AG04450 (cell line): ENCODE measurements at regions not wholly inside any gene's neighbourhood (a gene's known extent, or its start where the extent isn't known, plus 50 kb on each side); places are given as distances from the start of the nearest gene placed in this dataset.
"Not testable (repeated sequence)": the region's sequence is repeated elsewhere in the genome, so short reads cannot be mapped to it uniquely, and the experiment has no call there.

Source experiments
- CTCF ChIA-PET: fragments of 300-600, 350-600 bp; formaldehyde crosslinking; extraction: SDS; loops from one replicate; lab custom pipeline; 2022; ENCODE audit warnings: antibody characterized with exemption, inconsistent platforms; lab: Charles Lee
- POLR2A ChIA-PET: fragments of 350-600 bp; formaldehyde crosslinking; extraction: SDS; loops from one replicate; lab custom pipeline; 2021; ENCODE audit warnings: antibody characterized with exemption, inconsistent platforms; lab: Yijun Ruan, JAX
- DNase-seq: peaks from one replicate; pipeline ENCODE4 v3.0.0-alpha.2; 2011; ENCODE audit warnings: low read depth, low spot score
- H3K27ac ChIP-seq: one replicate; pipeline ENCODE4 v1.5.1; 2012; ENCODE audit warnings: low read depth, low read length, control low read depth
- H3K27me3 ChIP-seq: one replicate; pipeline ENCODE4 v1.6.0; 2012; ENCODE audit warnings: low read length; ENCODE audit not compliant: control insufficient read depth, insufficient read depth
- H3K4me3 ChIP-seq: 2 replicates; pipeline ENCODE4 v1.5.1; 2011; ENCODE audit warnings: mild to moderate bottlenecking, low read depth, low read length, control low read depth
- H3K9me3 ChIP-seq: 2 replicates; pipeline ENCODE4 v1.5.1; 2012; ENCODE audit warnings: low read length; ENCODE audit not compliant: control insufficient read depth, insufficient read depth
- TF ChIP-seq, protein P1 (sequence below): IDR thresholded peaks from 2 replicates; pipeline ENCODE4 v1.5.1; 2011; ENCODE audit warnings: low read depth, low read length, control low read depth, inconsistent platforms

- DNase-seq = no peak
- no peaks in the 10 kb centered on the region for H3K9me3 ChIP-seq
- ChIA-PET POLR2A (no interaction called here), CTCF (no interaction called here)
- TF ChIP-seq, protein P1, sequence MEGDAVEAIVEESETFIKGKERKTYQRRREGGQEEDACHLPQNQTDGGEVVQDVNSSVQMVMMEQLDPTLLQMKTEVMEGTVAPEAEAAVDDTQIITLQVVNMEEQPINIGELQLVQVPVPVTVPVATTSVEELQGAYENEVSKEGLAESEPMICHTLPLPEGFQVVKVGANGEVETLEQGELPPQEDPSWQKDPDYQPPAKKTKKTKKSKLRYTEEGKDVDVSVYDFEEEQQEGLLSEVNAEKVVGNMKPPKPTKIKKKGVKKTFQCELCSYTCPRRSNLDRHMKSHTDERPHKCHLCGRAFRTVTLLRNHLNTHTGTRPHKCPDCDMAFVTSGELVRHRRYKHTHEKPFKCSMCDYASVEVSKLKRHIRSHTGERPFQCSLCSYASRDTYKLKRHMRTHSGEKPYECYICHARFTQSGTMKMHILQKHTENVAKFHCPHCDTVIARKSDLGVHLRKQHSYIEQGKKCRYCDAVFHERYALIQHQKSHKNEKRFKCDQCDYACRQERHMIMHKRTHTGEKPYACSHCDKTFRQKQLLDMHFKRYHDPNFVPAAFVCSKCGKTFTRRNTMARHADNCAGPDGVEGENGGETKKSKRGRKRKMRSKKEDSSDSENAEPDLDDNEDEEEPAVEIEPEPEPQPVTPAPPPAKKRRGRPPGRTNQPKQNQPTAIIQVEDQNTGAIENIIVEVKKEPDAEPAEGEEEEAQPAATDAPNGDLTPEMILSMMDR = no peak
- no peak overlapping the region for H3K27ac ChIP-seq
- H3K27me3 ChIP-seq = peaks cover 7% of the 10 kb centered on the region
- H3K4me3 ChIP-seq = no peak overlapping the region
Observed at GRCh38 chr2:5612666-5613065, 79.5 kb upstream of the SOX11 start.

DNA sequence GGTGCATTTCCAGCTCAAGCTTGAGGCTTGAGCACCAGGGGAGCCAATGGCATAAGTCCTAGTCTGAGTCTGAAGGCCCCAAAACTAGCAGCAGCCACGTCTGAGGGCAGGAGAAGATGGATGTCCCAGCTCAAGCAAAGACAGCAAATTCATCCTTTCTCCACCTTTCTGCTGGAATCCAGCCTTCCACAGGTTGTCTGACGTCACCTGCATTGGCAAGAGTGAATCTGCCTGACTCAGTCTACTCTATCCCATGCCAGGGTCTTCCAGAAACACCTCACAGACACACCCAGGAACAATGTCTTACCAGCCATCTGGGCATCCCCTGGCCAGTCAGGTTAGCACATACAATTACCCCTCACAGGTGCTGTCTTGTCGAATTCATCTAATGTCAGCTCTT is 76.2 kb upstream of the SOX11 start:
- TF ChIP-seq, protein P1 = no peak

DNA sequence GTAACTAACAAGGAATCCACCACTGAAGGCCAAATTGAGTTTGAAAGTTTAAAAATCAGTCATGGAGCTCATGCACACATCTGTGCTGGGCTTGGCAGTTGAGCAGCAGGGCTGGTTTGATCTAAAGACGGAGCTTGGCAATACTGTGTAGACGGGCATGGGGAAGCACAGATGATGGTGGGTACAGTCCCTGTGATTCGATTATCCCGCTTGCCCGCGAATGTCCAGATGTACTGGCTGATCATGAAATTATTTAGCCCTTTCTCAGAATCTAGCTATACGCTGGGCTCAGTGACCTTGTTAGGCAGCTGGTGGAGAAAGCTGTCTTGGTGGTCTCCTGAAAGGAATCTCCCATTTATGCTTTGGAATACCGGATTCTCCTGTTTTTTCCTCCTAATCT is 74.8 kb upstream of the SOX11 start:
- CTCF ChIA-PET = no interaction called here
- no peaks in the 10 kb centered on the region for H3K9me3 ChIP-seq

More for the DNA sequence above, 76.2 kb upstream of the SOX11 start:
- Histone ChIP-seq H3K27ac (no peak overlapping the region), H3K9me3 (no peaks in the 10 kb centered on the region), H3K27me3 (peaks cover 7% of the 10 kb centered on the region), H3K4me3 (no peak overlapping the region)
- ChIA-PET POLR2A (no interaction called here), CTCF (no interaction called here)
- DNase-seq = no peak

DNA sequence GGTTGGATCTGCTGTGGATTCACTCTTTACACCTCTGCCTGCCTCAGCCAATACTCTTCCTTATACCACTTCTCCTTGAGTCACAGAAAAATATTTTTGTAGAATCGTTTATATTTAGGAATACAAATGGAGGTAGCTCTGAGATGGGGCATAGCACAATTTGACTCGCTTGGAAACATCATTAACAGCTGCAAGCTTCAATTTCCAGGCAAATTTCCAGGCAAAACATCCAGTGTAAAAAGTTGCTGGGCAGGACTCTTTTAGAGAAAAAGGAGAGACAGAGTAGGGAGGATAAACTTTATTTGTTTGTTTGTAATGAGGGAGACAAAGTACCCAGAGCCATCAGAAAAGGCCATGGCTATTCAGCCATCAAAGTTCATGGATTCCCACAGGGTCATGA is 74.4 kb upstream of the SOX11 start:
- no peaks in the 10 kb centered on the region for H3K9me3 ChIP-seq
- no peak overlapping the region for H3K4me3 ChIP-seq
- CTCF ChIA-PET = no interaction called here
- no peak for DNase-seq
- POLR2A ChIA-PET = no interaction called here
- peaks cover 7% of the 10 kb centered on the region for H3K27me3 ChIP-seq
- H3K27ac ChIP-seq = no peak overlapping the region
- TF ChIP-seq, protein P1 = no peak

More for the DNA sequence above, 74.8 kb upstream of the SOX11 start:
- POLR2A ChIA-PET = no interaction called here
- H3K27ac ChIP-seq = no peak overlapping the region
- TF ChIP-seq, protein P1 = no peak
- peaks cover 7% of the 10 kb centered on the region for H3K27me3 ChIP-seq
- DNase-seq = no peak
- no peak overlapping the region for H3K4me3 ChIP-seq

DNA sequence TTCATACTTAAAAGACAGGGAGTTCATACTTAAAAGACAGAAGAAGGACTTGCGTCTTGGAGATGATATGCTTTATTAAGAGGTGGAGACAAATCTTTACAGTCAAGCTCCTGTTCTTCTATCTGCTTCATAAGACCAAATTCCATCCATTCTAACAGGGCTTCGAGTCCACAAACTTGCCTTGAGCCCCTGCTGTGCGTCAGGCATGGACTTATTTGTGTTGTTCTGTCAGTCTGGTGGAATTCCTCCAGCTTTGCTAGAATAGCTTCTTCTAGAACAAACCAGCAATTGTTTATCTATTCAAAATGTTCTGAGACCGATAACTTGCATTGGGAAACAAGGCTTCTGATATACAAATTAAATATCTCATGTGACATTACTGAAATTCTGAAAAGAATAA is 73.9 kb upstream of the SOX11 start:
- Histone ChIP-seq H3K27me3 (peaks cover 7% of the 10 kb centered on the region), H3K4me3 (no peak overlapping the region), H3K9me3 (no peaks in the 10 kb centered on the region), H3K27ac (no peak overlapping the region)
- TF ChIP-seq, protein P1 = no peak
- no peak for DNase-seq
- CTCF ChIA-PET = no interaction called here
- POLR2A ChIA-PET = no interaction called here

DNA sequence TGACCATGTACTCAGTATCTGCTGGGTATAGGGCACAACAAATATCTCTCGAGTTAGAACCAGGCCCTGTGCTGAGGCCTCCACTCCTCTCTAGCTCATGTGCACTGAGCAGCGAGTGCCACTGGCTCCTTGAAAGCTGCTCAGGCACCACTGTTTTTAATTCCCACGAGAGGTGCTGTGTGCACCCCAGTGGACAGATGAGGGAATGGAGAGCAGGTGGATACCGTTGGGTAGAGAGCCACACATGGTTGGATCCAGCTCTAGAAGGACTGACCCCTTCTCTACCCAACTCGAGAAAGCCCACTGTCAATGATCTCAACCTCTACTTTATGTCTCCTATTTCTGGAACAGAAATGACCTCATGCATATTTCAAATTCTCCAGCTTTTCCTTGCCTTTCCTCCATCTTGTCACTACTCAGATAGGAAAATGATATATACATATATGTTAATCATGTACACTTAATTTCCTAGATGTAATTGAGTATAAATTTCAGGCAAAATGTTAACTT is 66.6 kb upstream of the SOX11 start:
- POLR2A ChIA-PET, CTCF ChIA-PET, H3K9me3 ChIP-seq, DNase-seq, H3K27ac ChIP-seq, H3K27me3 ChIP-seq, H3K4me3 ChIP-seq: not testable (repeated sequence)

DNA sequence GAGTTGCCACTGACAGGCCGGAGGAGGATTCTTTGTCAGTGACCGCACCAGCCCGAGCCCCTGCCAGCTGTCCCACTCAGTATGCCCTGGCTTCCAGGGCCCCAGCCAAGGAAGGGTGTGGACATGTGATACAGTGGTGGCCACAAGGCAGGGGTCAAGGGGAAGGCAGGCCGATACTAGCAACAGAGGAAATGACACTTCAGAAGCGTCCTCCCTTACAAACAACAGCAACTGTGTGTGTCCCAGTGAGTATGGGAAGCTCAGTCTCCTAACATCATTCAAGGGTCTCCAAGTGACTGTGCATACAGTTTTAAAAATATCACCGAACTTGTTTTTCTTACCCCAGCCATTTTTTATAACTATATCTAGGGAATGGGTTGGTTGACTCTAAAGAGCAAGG is 63.7 kb upstream of the SOX11 start:
- POLR2A ChIA-PET, H3K4me3 ChIP-seq, CTCF ChIA-PET, H3K27me3 ChIP-seq, H3K9me3 ChIP-seq, H3K27ac ChIP-seq, DNase-seq: not testable (repeated sequence)

GRCh38 chr2:5629510-5629909 is 62.7 kb upstream of the SOX11 start:
- H3K27me3 ChIP-seq, DNase-seq, H3K4me3 ChIP-seq, H3K27ac ChIP-seq, POLR2A ChIA-PET, H3K9me3 ChIP-seq, CTCF ChIA-PET: not testable (repeated sequence)
